WI38 (cell line): ENCODE measurements at regions not wholly inside any gene's neighbourhood (a gene's known extent, or its start where the extent isn't known, plus 50 kb on each side); places are given as distances from the start of the nearest gene placed in this dataset.

Experiments
- H3K4me3 ChIP-seq: 2 replicates; pipeline ENCODE4 v1.5.1; 2011; ENCODE audit warnings: low read depth, mild to moderate bottlenecking, control low read depth, low read length
- CTCF ChIP-seq: IDR thresholded peaks from 2 replicates; pipeline ENCODE4 v1.5.1; 2012; ENCODE audit warnings: low read depth, mild to moderate bottlenecking, control low read depth, low read length

- no peak overlapping the region for H3K4me3 ChIP-seq
- no peak for TF ChIP-seq CTCF
Observed at GRCh38 chr3:30344288-30344687, 262.1 kb upstream of the TGFBR2 start.

GRCh38 chr3:30346933-30347320, 259.5 kb upstream of the TGFBR2 start:
- no peak overlapping the region for H3K4me3 ChIP-seq
- TF ChIP-seq CTCF: no peak

GRCh38 chr3:30347679-30348216, 258.7 kb upstream of the TGFBR2 start:
- TF ChIP-seq CTCF: no peak
- no peak overlapping the region for H3K4me3 ChIP-seq

GRCh38 chr3:30349507-30349906, 256.9 kb upstream of the TGFBR2 start:
- TF ChIP-seq CTCF: no peak
- no peak overlapping the region for H3K4me3 ChIP-seq

GRCh38 chr3:30350011-30350410, 256.4 kb upstream of the TGFBR2 start:
- H3K4me3 ChIP-seq: no peak overlapping the region
- TF ChIP-seq CTCF: no peak

- H3K4me3 ChIP-seq: no peak overlapping the region
- TF ChIP-seq CTCF: no peak
Observed at GRCh38 chr3:30350901-30351300, 255.5 kb upstream of the TGFBR2 start.

- no peak for TF ChIP-seq CTCF
- H3K4me3 ChIP-seq: no peak overlapping the region
Observed at GRCh38 chr3:30352410-30353318, 253.7 kb upstream of the TGFBR2 start.
